Adrenal gland (tissue), 9 donors: ENCODE measurements at regions not wholly inside any gene's neighbourhood (a gene's known extent, or its start where the extent isn't known, plus 50 kb on each side); places are given as distances from the start of the nearest gene placed in this dataset.

Experiments
- DNase-seq, 7 donors: peaks; one replicate each; pipeline ENCODE4 v3.0.0-alpha.2; 2019 to 2020
- H3K27ac ChIP-seq, 5 donors: fragments of 200-600 bp; sonication (generic) in 4 of 5; 1 replicate in 3 of 5; 2 replicates in 2 of 5; pipeline versions ENCODE4 v1.5.1 to v1.8.0; 2016 to 2020; ENCODE audit warnings: mild to moderate bottlenecking in 1 of 5
- H3K27me3 ChIP-seq: fragments of 200-600 bp; 2 replicates; pipeline ENCODE4 v1.8.0; 2021
- H3K36me3 ChIP-seq, 2 donors: fragments of 200-600 bp; replicated peaks in 1 of 2; 1 replicate in 1 of 2; 2 replicates in 1 of 2; pipeline versions ENCODE4 v1.5.1 to v1.8.0; 2018 to 2022
- H3K4me1 ChIP-seq, 2 donors: fragments of 200-600 bp; replicated peaks in 1 of 2; 1 replicate in 1 of 2; 2 replicates in 1 of 2; pipeline versions ENCODE4 v1.5.1 to v1.8.0; 2018 to 2021
- H3K4me3 ChIP-seq, 4 donors: fragments of 200-600 bp; sonication (generic) in 3 of 4; one replicate each; pipeline ENCODE4 v1.5.1; 2016 to 2018
- H3K9me3 ChIP-seq, 3 donors: fragments of 200-600 bp; sonication (generic) in 1 of 3; replicated peaks in 1 of 3; 1 replicate in 2 of 3; 2 replicates in 1 of 3; pipeline versions ENCODE4 v1.5.1 to v1.8.0; 2016 to 2021
- CTCF ChIP-seq, 6 experiments: fragments of 450-650 bp in 4 of 6; fragments of 200-600 bp in 2 of 6; sonication (generic) in 1 of 6; IDR thresholded peaks; 1 replicate in 5 of 6; 2 replicates in 1 of 6; pipeline versions ENCODE4 v1.5.1 to v1.8.0; 2016 to 2021; ENCODE audit warnings: antibody characterized with exemption in 6 of 6, mild to moderate bottlenecking in 2 of 6, moderate library complexity in 1 of 6
- POLR2A ChIP-seq, 2 donors: fragments of 450-650 bp; IDR thresholded peaks; one replicate each; pipeline ENCODE4 v1.6.1; 2017; ENCODE audit warnings: antibody characterized with exemption in 2 of 2, mild to moderate bottlenecking in 2 of 2, moderate library complexity in 1 of 2
- WGBS, 4 donors: extraction: QIAGEN DNeasy Blood & Tissue Kit in 2 of 4; methylation state at CpG; one replicate each; pipeline versions ENCODE4 v1.1.5 to v1.1.7; 2013 to 2017; 5-methylcytosine and 5-hydroxymethylcytosine counted together
- intact Hi-C, 2 donors: fragments of 100-400 bp; cut with DNase I; formaldehyde crosslinking; loops; one replicate each; pipeline versions ENCODE4 v1.14.1 to v1.15.0; 2022 to 2023
- donor health status: healthy with polysubstance abuse.
- donor health status: Bipolar disorder and iron deficiency.
- donor health status: DM: yes; HTN: yes; CAD: no.
- donor health status: DM: no; HTN: no; CAD: no.
- donor health status: DM: no; HTN: no; CAD: no.

DNA sequence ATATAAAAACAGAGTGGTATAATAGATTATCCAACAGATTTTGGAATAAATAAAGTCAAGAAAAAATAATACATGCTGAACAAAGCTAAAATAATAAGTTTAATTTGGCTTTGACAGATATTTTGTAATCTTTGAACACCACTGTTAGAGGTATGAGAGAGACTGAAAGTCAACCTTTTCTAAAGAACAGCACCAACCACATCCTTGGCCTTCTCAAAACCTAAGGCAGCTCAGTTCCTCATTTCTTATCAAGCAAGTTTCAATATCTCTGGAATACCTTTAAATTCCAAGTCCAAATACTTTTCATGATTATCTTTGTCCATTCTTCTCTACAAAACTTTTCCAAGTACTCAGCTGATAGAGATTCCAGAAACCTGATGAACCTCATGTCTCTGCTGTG lies 1603.8 kb downstream of the CDH8 start:
- Histone ChIP-seq H3K36me3 (no peaks in the 10 kb centered on the region), H3K4me1 (no peaks in the 10 kb centered on the region), H3K27ac (no peak overlapping the region), H3K27me3 (no peaks in the 10 kb centered on the region), H3K9me3 (no peaks in the 10 kb centered on the region), H3K4me3 (no peak overlapping the region)
- TF ChIP-seq CTCF (IDR thresholded peaks at IDR 0.05) (no peak), POLR2A (IDR thresholded peaks at IDR 0.05) (no peak)
- DNase-seq = no peak
- intact Hi-C loops = no loop called here

DNA sequence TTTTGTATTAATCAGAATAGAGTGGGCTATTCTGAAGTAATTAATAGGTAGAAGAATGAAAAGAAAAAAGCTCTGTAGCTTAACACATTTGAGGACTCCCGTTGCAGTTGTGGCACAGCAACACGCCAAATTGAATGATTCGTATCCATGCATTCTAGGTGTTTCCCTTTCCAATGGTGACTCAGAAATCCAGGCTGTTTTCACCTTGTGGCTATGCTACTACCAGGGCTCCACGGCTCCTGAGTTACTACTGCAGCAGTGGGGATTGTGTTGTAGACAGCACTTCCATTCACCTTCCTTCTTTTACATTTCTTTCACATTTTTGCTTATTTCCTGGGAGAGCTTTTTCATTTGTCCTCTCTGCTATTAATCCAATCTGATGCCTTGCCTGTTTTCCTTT lies 1616.4 kb downstream of the CDH8 start:
- 73 to 75% (median 74%) methylated on average over 4 of the region's 4 CpGs for WGBS, 4 donors
- no peak overlapping the region for H3K4me3 ChIP-seq
- H3K9me3 ChIP-seq = no peaks in the 10 kb centered on the region
- no peaks in the 10 kb centered on the region for H3K4me1 ChIP-seq
- no peaks in the 10 kb centered on the region for H3K27me3 ChIP-seq
- intact Hi-C loops = no loop called here
- no peak for DNase-seq
- H3K27ac ChIP-seq = no peak overlapping the region
- no peaks in the 10 kb centered on the region for H3K36me3 ChIP-seq
- no peak for TF ChIP-seq CTCF (IDR thresholded peaks at IDR 0.05)
- no peak for TF ChIP-seq POLR2A (IDR thresholded peaks at IDR 0.05)

DNA sequence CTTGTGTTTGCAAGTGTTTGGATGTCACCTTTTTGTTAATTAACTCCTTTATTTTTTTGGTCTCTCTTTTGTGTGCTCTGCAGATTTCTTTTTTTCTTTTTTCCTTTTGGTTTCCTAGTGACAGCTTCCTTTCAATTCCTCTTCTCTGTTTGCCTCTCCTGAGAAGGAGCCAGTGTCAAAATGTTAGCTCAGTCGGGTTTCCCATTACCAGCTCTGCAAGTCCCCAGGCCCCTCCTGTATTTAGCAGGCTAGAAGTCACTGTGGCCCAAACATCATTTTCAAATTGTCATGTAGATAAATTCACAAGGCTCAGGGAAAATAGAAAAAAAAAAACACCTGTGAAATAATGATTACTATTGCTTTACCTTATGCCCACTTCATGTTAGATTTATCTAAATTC lies 1621.6 kb downstream of the CDH8 start:
- TF ChIP-seq POLR2A (IDR thresholded peaks at IDR 0.05) = no peak
- TF ChIP-seq CTCF (IDR thresholded peaks at IDR 0.05) = no peak
- WGBS, 4 donors = 31 to 55% (median 33%) methylated on average over 1 of the region's 1 CpG
- intact Hi-C loops = no loop called here
- H3K36me3 ChIP-seq = no peaks in the 10 kb centered on the region
- no peak overlapping the region for H3K27ac ChIP-seq
- H3K4me1 ChIP-seq = no peaks in the 10 kb centered on the region
- H3K27me3 ChIP-seq = no peaks in the 10 kb centered on the region
- no peaks in the 10 kb centered on the region for H3K9me3 ChIP-seq
- no peak overlapping the region for H3K4me3 ChIP-seq
- no peak for DNase-seq

- intact Hi-C loops = no loop called here
- no peaks in the 10 kb centered on the region for H3K27me3 ChIP-seq
- 58 to 70% (median 70%) methylated on average over 2 of the region's 2 CpGs for WGBS, 4 donors
- no peaks in the 10 kb centered on the region for H3K4me1 ChIP-seq
- no peaks in the 10 kb centered on the region for H3K9me3 ChIP-seq
- DNase-seq = no peak
- no peak overlapping the region for H3K27ac ChIP-seq
- TF ChIP-seq POLR2A (IDR thresholded peaks at IDR 0.05) (no peak), CTCF (IDR thresholded peaks at IDR 0.05) (no peak)
- H3K36me3 ChIP-seq = no peaks in the 10 kb centered on the region
- H3K4me3 ChIP-seq = no peak overlapping the region
These were observed 1622.3 kb downstream of the CDH8 start for GRCh38 chr16:60413969-60414368.
